ENCODE measurements at regions not wholly inside any gene's neighbourhood (a gene's known extent, or its start where the extent isn't known, plus 50 kb on each side); places are given as distances from the start of the nearest gene placed in this dataset.

DNA sequence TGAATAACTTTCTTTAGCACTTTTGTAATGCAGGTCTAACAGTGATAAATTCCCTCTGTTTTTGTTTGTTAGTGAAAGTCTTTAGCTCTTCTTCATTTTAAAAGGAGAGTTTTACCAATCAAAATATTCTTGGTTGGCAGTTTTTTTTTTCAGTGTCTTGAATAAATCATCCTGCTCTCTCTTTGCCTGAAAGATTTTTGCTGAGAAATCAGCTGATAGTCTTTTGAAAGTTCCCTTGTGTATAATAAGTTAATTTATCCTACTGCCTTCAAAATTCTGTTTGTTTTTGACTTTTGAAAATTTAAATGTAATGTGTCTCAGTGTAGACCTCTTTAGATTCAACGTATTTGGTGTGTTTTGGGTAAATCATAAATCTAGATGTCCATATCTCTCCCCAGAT is 205.7 kb upstream of the NXPH2 start:
- TF ChIP-seq, protein P1, sequence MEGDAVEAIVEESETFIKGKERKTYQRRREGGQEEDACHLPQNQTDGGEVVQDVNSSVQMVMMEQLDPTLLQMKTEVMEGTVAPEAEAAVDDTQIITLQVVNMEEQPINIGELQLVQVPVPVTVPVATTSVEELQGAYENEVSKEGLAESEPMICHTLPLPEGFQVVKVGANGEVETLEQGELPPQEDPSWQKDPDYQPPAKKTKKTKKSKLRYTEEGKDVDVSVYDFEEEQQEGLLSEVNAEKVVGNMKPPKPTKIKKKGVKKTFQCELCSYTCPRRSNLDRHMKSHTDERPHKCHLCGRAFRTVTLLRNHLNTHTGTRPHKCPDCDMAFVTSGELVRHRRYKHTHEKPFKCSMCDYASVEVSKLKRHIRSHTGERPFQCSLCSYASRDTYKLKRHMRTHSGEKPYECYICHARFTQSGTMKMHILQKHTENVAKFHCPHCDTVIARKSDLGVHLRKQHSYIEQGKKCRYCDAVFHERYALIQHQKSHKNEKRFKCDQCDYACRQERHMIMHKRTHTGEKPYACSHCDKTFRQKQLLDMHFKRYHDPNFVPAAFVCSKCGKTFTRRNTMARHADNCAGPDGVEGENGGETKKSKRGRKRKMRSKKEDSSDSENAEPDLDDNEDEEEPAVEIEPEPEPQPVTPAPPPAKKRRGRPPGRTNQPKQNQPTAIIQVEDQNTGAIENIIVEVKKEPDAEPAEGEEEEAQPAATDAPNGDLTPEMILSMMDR (IDR thresholded peaks at IDR 0.05): no peak
- TF ChIP-seq POLR2A (IDR thresholded peaks at IDR 0.05) (no peak), POLR2AphosphoS5 (IDR thresholded peaks at IDR 0.05; ENCODE audit: insufficient read depth in 1 of 2, low read depth in 1 of 2) (no peak)

Data from vagina (tissue), 2 donors.